ENCODE measurements at regions not wholly inside any gene's neighbourhood (a gene's known extent, or its start where the extent isn't known, plus 50 kb on each side); places are given as distances from the start of the nearest gene placed in this dataset.
"Not testable (repeated sequence)": the region's sequence is repeated elsewhere in the genome, so short reads cannot be mapped to it uniquely, and the experiment has no call there.

GRCh38 chr1:116850436-116850835 lies 59.3 kb upstream of the PTGFRN start:
- no peak for DNase-seq (ENCODE audit: extremely low read depth, low read depth)

GRCh38 chr1:116851189-116851588 lies 58.5 kb upstream of the PTGFRN start:
- DNase-seq (ENCODE audit: extremely low read depth, low read depth) = not testable (repeated sequence)

GRCh38 chr1:116851846-116852245 lies 57.9 kb upstream of the PTGFRN start:
- no peak for DNase-seq (ENCODE audit: extremely low read depth, low read depth)

- no peak for DNase-seq (ENCODE audit: extremely low read depth, low read depth)
These were observed 57.3 kb upstream of the PTGFRN start for GRCh38 chr1:116852367-116852766.

GRCh38 chr1:116852910-116853309 lies 56.8 kb upstream of the PTGFRN start:
- DNase-seq (ENCODE audit: extremely low read depth, low read depth) = peak; percentile 54

- peak; percentile 76 for DNase-seq (ENCODE audit: extremely low read depth, low read depth)
These were observed 55.9 kb upstream of the PTGFRN start for GRCh38 chr1:116853680-116854402.

- no peak for DNase-seq (ENCODE audit: extremely low read depth, low read depth)
These were observed 55.4 kb upstream of the PTGFRN start for GRCh38 chr1:116854403-116854690.

GRCh38 chr1:116854716-116855115 lies 55.0 kb upstream of the PTGFRN start:
- DNase-seq (ENCODE audit: extremely low read depth, low read depth) = no peak

- DNase-seq (ENCODE audit: extremely low read depth, low read depth) = no peak
These were observed 54.5 kb upstream of the PTGFRN start for GRCh38 chr1:116855191-116855619.

- no peak for DNase-seq (ENCODE audit: extremely low read depth, low read depth)
These were observed 53.9 kb upstream of the PTGFRN start for GRCh38 chr1:116855773-116856201.

- DNase-seq (ENCODE audit: extremely low read depth, low read depth) = no peak
These were observed 53.4 kb upstream of the PTGFRN start for GRCh38 chr1:116856312-116856711.

GRCh38 chr1:116857092-116857491 lies 52.6 kb upstream of the PTGFRN start:
- DNase-seq (ENCODE audit: extremely low read depth, low read depth) = no peak

All from NCI-H460 (cell line).